ENCODE measurements at regions not wholly inside any gene's neighbourhood (a gene's known extent, or its start where the extent isn't known, plus 50 kb on each side); places are given as distances from the start of the nearest gene placed in this dataset.

GRCh38 chr12:58159941-58160340 lies 218.6 kb downstream of the ATP23 start (continued):
- TF ChIP-seq EZH2 (IDR thresholded peaks at IDR 0.05) (no peak), SIN3A (IDR thresholded peaks at IDR 0.05; ENCODE audit: low read depth) (no peak)

- CTCF ChIA-PET = no interaction called here
- H3K4me3 ChIP-seq (replicated peaks in 1 of 2; ENCODE audit: low read depth in 1 of 2, low read length in 2 of 2) = no peak overlapping the region
- H3K9ac ChIP-seq (ENCODE audit: low read length) = no peak overlapping the region
- no peak overlapping the region for H3K27ac ChIP-seq (ENCODE audit: low read depth, low read length)
- H3K36me3 ChIP-seq (ENCODE audit: control insufficient read depth in 1 of 2, insufficient read depth in 2 of 2, low read length in 2 of 2) = no peaks in the 10 kb centered on the region
- H3K4me1 ChIP-seq (ENCODE audit: control insufficient read depth in 1 of 2, insufficient read depth in 2 of 2, low read length in 2 of 2) = no peaks in the 10 kb centered on the region
- RAD21 ChIA-PET (ENCODE audit: low non-redundant PET in 1 of 2, low total read pairs in 2 of 2, uncharacterized antibody in 2 of 2, unreplicated experiment in 2 of 2) = no interaction called here
- intact Hi-C loops (cut with micrococcal nuclease) = no loop called here
- BruUV-seq (replicated peaks) = no TSS peak
- POLR2A ChIA-PET = no interaction called here
- no peak for TF ChIP-seq ZFX (IDR thresholded peaks at IDR 0.05)
- no peak for TF ChIP-seq JUND (IDR thresholded peaks at IDR 0.05)
- no peak for TF ChIP-seq CTCF (IDR thresholded peaks at IDR 0.05 in 2 of 3, conservative IDR thresholded peaks at IDR 0.05 in 1 of 3; ENCODE audit: borderline replicate concordance in 1 of 3, insufficient read depth in 1 of 3, low read depth in 2 of 3, low read length in 2 of 3)
- TF ChIP-seq CBX3 (IDR thresholded peaks at IDR 0.05; ENCODE audit: low read depth) = no peak
- no peak for TF ChIP-seq TCF7L2 (IDR thresholded peaks at IDR 0.05; ENCODE audit: borderline replicate concordance, extremely low read depth, insufficient read depth, insufficient read length)
- TF ChIP-seq SIN3A (IDR thresholded peaks at IDR 0.05; ENCODE audit: low read depth) = no peak
- no peak for TF ChIP-seq FOSL1 (IDR thresholded peaks at IDR 0.05; ENCODE audit: low read depth)
- no peak overlapping the region for H2AFZ ChIP-seq (ENCODE audit: low read depth, low read length, poor library complexity, severe bottlenecking)
- no peaks in the 10 kb centered on the region for H3K9me3 ChIP-seq (ENCODE audit: control insufficient read depth in 1 of 2, insufficient read depth in 1 of 2, low read depth in 1 of 2, low read length in 2 of 2)
- no peak for DNase-seq (ENCODE audit: low read depth, low spot score)
- H3K79me2 ChIP-seq (ENCODE audit: insufficient read depth, low read length) = no peaks in the 10 kb centered on the region
- no peaks in the 10 kb centered on the region for H3K27me3 ChIP-seq (ENCODE audit: insufficient read depth, low read length)
- no peak for ATAC-seq
- no peaks in the 10 kb centered on the region for H4K20me1 ChIP-seq (ENCODE audit: insufficient read depth)
- H3K4me2 ChIP-seq (ENCODE audit: low read length) = no peak overlapping the region
- H3K9me2 ChIP-seq (ENCODE audit: insufficient read depth) = no peaks in the 10 kb centered on the region
Observed at GRCh38 chr12:58161773-58162172, 220.4 kb downstream of the ATP23 start.
